ENCODE measurements at regions not wholly inside any gene's neighbourhood (a gene's known extent, or its start where the extent isn't known, plus 50 kb on each side); places are given as distances from the start of the nearest gene placed in this dataset.
"Not testable (repeated sequence)": the region's sequence is repeated elsewhere in the genome, so short reads cannot be mapped to it uniquely, and the experiment has no call there.

- no peak for DNase-seq (ENCODE audit: low read depth in 2 of 2)
Measured at GRCh38 chr6:97913721-97914120, 630.7 kb upstream of the MMS22L start.

GRCh38 chr6:97914912-97915311 lies 631.9 kb upstream of the MMS22L start:
- DNase-seq (ENCODE audit: low read depth in 2 of 2): no peak

- no peak for DNase-seq (ENCODE audit: low read depth in 2 of 2)
Measured at GRCh38 chr6:97915537-97915936, 632.5 kb upstream of the MMS22L start.

- no peak for DNase-seq (ENCODE audit: low read depth in 2 of 2)
Measured at GRCh38 chr6:97917369-97917768, 634.4 kb upstream of the MMS22L start.

- no peak for DNase-seq (ENCODE audit: low read depth in 2 of 2)
Measured at GRCh38 chr6:97919046-97919445, 636.0 kb upstream of the MMS22L start.

- DNase-seq (ENCODE audit: low read depth in 2 of 2): no peak
Measured at GRCh38 chr6:97919631-97920030, 636.6 kb upstream of the MMS22L start.

- DNase-seq (ENCODE audit: low read depth in 2 of 2): no peak
Measured at GRCh38 chr6:97923249-97923648, 640.2 kb upstream of the MMS22L start.

GRCh38 chr6:97925504-97925903 lies 642.5 kb upstream of the MMS22L start:
- DNase-seq (ENCODE audit: low read depth in 2 of 2): no peak

GRCh38 chr6:97939440-97940168 lies 656.6 kb upstream of the MMS22L start:
- DNase-seq (ENCODE audit: low read depth in 2 of 2): no peak

- DNase-seq (ENCODE audit: low read depth in 2 of 2): no peak
Measured at GRCh38 chr6:97947841-97948240, 664.8 kb upstream of the MMS22L start.

GRCh38 chr6:97958134-97958533 lies 675.1 kb upstream of the MMS22L start:
- DNase-seq (ENCODE audit: low read depth in 2 of 2): no peak

- DNase-seq (ENCODE audit: low read depth in 2 of 2): no peak
Measured at GRCh38 chr6:97963193-97963592, 680.2 kb upstream of the MMS22L start.

GRCh38 chr6:97969065-97969464 lies 686.0 kb upstream of the MMS22L start:
- no peak for DNase-seq (ENCODE audit: low read depth in 2 of 2)

- DNase-seq (ENCODE audit: low read depth in 2 of 2): no peak
Measured at GRCh38 chr6:97977084-97977483, 694.1 kb upstream of the MMS22L start.

- no peak for DNase-seq (ENCODE audit: low read depth in 2 of 2)
Measured at GRCh38 chr6:97978855-97979271, 695.8 kb upstream of the MMS22L start.

- DNase-seq (ENCODE audit: low read depth in 2 of 2): not testable (repeated sequence)
Measured at GRCh38 chr6:97979285-97979684, 696.3 kb upstream of the MMS22L start.

GRCh38 chr6:97989451-97989850 lies 706.4 kb upstream of the MMS22L start:
- no peak for DNase-seq (ENCODE audit: low read depth in 2 of 2)

GRCh38 chr6:97995158-97995557 lies 712.1 kb upstream of the MMS22L start:
- DNase-seq (ENCODE audit: low read depth in 2 of 2): no peak

- no peak for DNase-seq (ENCODE audit: low read depth in 2 of 2)
Measured at GRCh38 chr6:98002678-98003077, 719.7 kb upstream of the MMS22L start.

- DNase-seq (ENCODE audit: low read depth in 2 of 2): no peak
Measured at GRCh38 chr6:98014442-98015201, 731.6 kb upstream of the MMS22L start.

GRCh38 chr6:98016565-98016964 lies 733.5 kb upstream of the MMS22L start:
- no peak for DNase-seq (ENCODE audit: low read depth in 2 of 2)

GRCh38 chr6:98020222-98020621 lies 737.2 kb upstream of the MMS22L start:
- DNase-seq (ENCODE audit: low read depth in 2 of 2): no peak

GRCh38 chr6:98024359-98024758 lies 741.3 kb upstream of the MMS22L start:
- no peak for DNase-seq (ENCODE audit: low read depth in 2 of 2)
